Natural killer cell treated with Interleukin-12 subunit alpha and Interleukin-12 subunit beta and Interleukin-15 and Interleukin-18, amount 100 ng/mL, for 72 hours (primary cell): ENCODE measurements at regions not wholly inside any gene's neighbourhood (a gene's known extent, or its start where the extent isn't known, plus 50 kb on each side); places are given as distances from the start of the nearest gene placed in this dataset.

Source experiments
- ATAC-seq, 2 donors: fragments of 150-1000 bp; cut with Tn5 transposase in 1 of 2; sonication (Bioruptor Pico), chemical (Tn5 transposase) in 1 of 2; 2 replicates each; pipeline ENCODE4 v1.10.0; 2021
- DNase-seq: peaks from one replicate; pipeline ENCODE4 v3.0.0; 2022; ENCODE audit warnings: low spot score
- H3K27ac Mint-ChIP-seq, 2 donors: 1 replicate in 1 of 2; 2 replicates in 1 of 2; pipeline ENCODE4 v1.8.0; 2022; ENCODE audit warnings: mixed read lengths in 2 of 2, mild to moderate bottlenecking in 1 of 2, moderate library complexity in 1 of 2
- H3K27me3 Mint-ChIP-seq, 2 donors: 1 replicate in 1 of 2; 2 replicates in 1 of 2; pipeline ENCODE4 v1.8.0; 2022; ENCODE audit warnings: mixed read lengths in 2 of 2
- H3K36me3 Mint-ChIP-seq: one replicate; pipeline ENCODE4 v1.8.0; 2022; ENCODE audit warnings: mixed read lengths
- H3K4me1 Mint-ChIP-seq, 2 donors: 1 replicate in 1 of 2; 2 replicates in 1 of 2; pipeline ENCODE4 v1.8.0; 2022; ENCODE audit warnings: low read depth in 2 of 2, mixed read lengths in 2 of 2, mild to moderate bottlenecking in 1 of 2
- H3K4me3 Mint-ChIP-seq: one replicate; pipeline ENCODE4 v1.8.0; 2022; ENCODE audit warnings: mixed read lengths
- H3K9me3 Mint-ChIP-seq: 2 replicates; pipeline ENCODE4 v1.8.0; 2022; ENCODE audit warnings: mixed read lengths

DNA sequence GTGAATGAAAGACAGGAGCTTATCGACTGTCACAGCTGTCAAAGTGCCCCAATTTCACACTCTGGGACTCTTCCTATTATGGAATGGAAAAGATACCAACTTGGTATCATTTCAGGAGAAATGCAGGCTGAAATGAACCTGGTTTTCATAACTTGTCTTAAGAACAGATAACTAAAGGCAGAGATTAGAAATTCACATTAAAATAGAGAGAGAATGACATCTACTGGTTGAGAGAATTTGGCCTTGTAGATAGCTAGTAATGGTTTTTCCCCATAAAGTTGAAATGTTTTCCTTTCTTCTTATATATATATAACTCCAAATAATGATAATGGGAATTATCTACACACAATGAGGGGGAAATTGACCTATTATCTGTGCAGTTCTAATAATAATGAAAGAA is 600.2 kb upstream of the CCNG1 start:
- no peak overlapping the region for H3K4me3 Mint-ChIP-seq
- ATAC-seq, result no peak

DNA sequence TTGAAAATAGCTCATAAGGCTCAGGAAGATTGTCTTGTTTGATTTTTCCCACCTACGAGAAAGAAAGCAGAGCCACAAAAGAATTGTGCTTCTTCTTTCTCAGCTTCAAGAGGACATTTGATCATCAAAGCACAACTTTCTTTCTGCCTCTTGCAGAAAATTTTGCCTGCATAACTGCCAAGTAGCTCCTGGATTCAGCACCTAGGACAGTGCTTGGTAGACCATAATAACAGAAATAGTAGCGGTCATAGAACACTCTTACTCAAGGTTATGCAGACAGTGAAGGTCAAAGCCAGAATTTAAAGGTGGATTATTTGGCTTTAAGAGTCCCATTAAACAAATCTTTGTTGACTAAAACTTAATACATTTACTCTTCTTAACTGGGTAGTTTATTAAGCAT is 594.7 kb upstream of the CCNG1 start:
- Mint-ChIP-seq H3K4me3 (no peak overlapping the region), H3K4me1 (no peaks in the 10 kb centered on the region), H3K27ac (no peak overlapping the region), H3K9me3 (peaks cover 22% of the 10 kb centered on the region), H3K36me3 (peaks cover 11% of the 10 kb centered on the region), H3K27me3 (no peaks in the 10 kb centered on the region)
- DNase-seq, result no peak
- no peak for ATAC-seq

More for the DNA sequence above, 600.2 kb upstream of the CCNG1 start:
- DNase-seq, result no peak
- H3K36me3 Mint-ChIP-seq, result no peaks in the 10 kb centered on the region
- H3K27ac Mint-ChIP-seq, result no peak overlapping the region
- no peaks in the 10 kb centered on the region for H3K4me1 Mint-ChIP-seq
- H3K9me3 Mint-ChIP-seq, result peaks cover 25% of the 10 kb centered on the region
- H3K27me3 Mint-ChIP-seq, result no peaks in the 10 kb centered on the region

DNA sequence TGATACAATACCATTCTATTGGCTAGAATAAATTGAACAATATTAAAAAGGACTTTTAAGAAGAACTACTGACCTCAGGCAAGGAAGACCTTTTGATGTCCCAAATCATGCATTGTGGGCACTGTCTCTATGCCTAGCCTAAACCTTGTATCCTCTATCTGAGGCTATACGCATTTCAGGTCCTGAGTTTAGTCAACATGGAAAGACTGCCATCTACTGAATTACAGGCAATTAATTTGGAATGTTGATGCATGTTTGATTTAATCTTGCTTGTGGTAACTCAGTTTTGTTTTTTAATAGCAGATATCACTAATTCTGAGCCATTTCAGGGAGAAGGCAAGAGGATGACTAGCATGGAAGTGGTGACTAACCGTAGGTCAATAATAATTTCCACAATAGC is 585.3 kb upstream of the CCNG1 start:
- ATAC-seq, result no peak
- Mint-ChIP-seq H3K36me3 (peaks cover 11% of the 10 kb centered on the region), H3K27ac (no peak overlapping the region), H3K27me3 (no peaks in the 10 kb centered on the region), H3K4me3 (no peak overlapping the region), H3K4me1 (no peaks in the 10 kb centered on the region), H3K9me3 (peaks cover 26% of the 10 kb centered on the region)
- no peak for DNase-seq

DNA sequence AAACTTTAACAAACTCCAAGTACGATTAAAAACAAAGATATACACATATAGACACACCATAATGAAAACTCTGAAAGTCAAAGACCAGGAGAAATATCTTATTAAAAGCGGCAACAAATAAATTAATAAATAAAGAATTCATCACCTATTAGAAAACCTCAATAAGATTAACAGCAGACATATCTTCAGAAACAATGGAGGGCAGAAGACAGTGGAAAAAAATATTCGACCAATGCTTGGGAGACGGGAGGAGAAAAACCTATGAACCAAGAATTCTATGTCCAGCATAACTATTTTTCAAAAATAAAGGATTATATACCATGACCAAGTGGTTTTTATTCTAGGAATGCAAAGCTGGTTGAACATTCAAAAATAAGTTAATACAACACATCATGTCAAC is 578.6 kb upstream of the CCNG1 start:
- Mint-ChIP-seq H3K27me3 (no peaks in the 10 kb centered on the region), H3K9me3 (peaks cover 22% of the 10 kb centered on the region), H3K36me3 (peaks cover 9% of the 10 kb centered on the region), H3K4me1 (no peaks in the 10 kb centered on the region), H3K4me3 (no peak overlapping the region), H3K27ac (no peak overlapping the region)
- ATAC-seq (no peak), DNase-seq (no peak)

DNA sequence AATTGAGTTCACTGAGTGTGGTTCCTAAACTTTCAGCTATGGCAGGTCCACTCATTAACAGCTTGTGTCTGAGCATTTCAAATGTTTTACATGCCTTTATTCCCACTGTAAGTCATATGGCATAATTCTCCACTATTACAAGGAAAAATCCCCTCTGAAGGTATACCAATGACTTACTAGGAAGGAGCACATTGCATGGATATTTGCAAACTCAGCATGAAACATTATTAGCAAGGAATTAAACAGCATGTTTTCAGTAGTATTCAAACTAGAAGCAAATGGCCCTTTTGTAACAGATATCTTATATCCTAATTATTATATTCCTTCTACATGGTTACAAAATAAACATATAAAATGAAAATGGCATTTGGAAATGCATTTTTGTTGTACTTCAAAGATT is 566.4 kb upstream of the CCNG1 start:
- no peak overlapping the region for H3K27ac Mint-ChIP-seq
- no peaks in the 10 kb centered on the region for H3K36me3 Mint-ChIP-seq
- DNase-seq (no peak), ATAC-seq (no peak)
- H3K27me3 Mint-ChIP-seq, result no peaks in the 10 kb centered on the region
- H3K4me3 Mint-ChIP-seq, result no peak overlapping the region
- H3K9me3 Mint-ChIP-seq, result peaks cover 19% of the 10 kb centered on the region
- no peaks in the 10 kb centered on the region for H3K4me1 Mint-ChIP-seq

DNA sequence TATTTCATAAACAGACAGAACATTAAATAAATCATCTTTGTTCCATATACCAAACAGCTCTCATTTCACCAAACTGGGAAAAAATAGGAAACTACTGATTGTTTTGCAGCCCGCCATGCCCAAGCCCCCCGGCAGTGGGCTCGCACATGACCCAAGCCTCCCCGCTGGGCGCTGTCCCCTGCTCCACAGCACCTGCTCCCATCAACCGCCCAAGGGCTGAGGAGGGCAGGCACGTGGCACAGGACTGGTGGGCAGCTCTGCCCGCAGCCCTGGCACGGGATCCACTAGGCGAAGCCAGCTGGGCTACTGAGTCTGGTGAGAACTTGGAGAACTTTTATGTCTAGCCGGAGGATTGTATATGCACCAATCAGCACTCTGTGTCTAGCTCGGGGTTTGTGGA is 554.8 kb upstream of the CCNG1 start:
- ATAC-seq (no peak), DNase-seq (no peak)
- Mint-ChIP-seq H3K27ac (no peak overlapping the region), H3K36me3 (no peaks in the 10 kb centered on the region), H3K27me3 (no peaks in the 10 kb centered on the region), H3K9me3 (peaks cover 9% of the 10 kb centered on the region), H3K4me1 (no peaks in the 10 kb centered on the region), H3K4me3 (no peak overlapping the region)

DNA sequence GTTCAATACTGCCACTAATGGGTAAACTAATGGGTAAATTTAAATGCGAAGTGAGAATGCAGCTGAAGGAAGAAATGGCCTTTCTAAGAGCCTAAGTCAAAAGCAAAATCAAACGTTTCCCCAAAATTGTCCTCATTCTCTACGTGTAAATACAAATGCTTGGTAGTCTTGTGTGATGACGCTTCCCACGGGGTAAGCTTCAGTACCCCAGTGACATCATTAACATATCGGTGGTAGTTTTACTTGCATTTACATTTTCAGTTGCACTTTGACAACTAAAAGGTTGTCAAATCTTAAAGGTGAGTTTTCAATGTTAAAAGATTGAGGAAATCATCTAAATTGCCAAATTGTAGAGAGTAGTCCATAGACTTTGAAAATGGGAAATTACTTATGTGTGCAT is 550.7 kb upstream of the CCNG1 start:
- Mint-ChIP-seq H3K4me1 (no peaks in the 10 kb centered on the region), H3K9me3 (peaks cover 6% of the 10 kb centered on the region), H3K4me3 (no peak overlapping the region), H3K36me3 (no peaks in the 10 kb centered on the region), H3K27ac (no peak overlapping the region), H3K27me3 (no peaks in the 10 kb centered on the region)
- DNase-seq (no peak), ATAC-seq (no peak)

DNA sequence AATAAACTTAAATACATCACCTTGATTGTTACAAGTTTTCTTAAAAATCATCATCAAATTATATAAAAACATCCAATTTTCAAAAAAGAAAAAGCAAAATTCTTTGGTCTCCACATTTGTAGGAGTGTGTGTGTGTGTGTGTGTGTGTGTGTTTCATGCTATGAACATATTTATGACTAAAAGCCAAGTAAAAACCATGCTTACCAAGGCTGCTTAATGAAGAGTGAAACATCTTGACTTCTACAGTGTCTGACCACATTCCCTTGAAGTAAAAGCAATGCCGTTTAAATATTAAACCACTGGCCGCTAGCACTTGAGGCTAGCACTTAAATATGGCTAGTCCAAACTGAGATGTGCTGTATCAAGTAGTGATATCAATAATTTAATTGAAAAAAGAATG is 549.1 kb upstream of the CCNG1 start:
- DNase-seq (no peak), ATAC-seq (no peak)
- peaks cover 3% of the 10 kb centered on the region for H3K9me3 Mint-ChIP-seq
- no peaks in the 10 kb centered on the region for H3K4me1 Mint-ChIP-seq
- H3K27me3 Mint-ChIP-seq, result no peaks in the 10 kb centered on the region
- H3K4me3 Mint-ChIP-seq, result no peak overlapping the region
- no peaks in the 10 kb centered on the region for H3K36me3 Mint-ChIP-seq
- no peak overlapping the region for H3K27ac Mint-ChIP-seq

DNA sequence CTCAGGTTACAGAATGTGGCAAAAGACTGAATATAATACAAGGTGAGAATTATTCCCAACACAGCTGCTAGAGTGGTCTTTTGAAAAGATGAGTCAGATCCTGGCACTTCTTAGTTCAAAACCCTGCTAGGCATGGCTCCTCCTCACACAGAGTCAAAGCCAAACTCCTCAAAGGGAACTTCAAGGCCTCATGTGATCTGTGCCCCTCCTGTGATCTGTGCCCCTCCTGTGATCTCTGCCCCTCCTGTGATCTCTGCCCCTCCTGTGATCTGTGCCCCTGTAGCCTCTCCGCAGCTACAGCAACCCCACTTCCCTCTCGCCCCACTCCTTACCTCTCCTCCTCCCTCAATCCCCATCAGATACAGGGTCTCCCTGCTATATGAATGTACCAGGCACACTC is 525.5 kb upstream of the CCNG1 start:
- no peak overlapping the region for H3K27ac Mint-ChIP-seq
- H3K4me1 Mint-ChIP-seq, result no peaks in the 10 kb centered on the region
- no peak overlapping the region for H3K4me3 Mint-ChIP-seq
- no peaks in the 10 kb centered on the region for H3K36me3 Mint-ChIP-seq
- peaks cover 17% of the 10 kb centered on the region for H3K9me3 Mint-ChIP-seq
- DNase-seq (no peak), ATAC-seq (no peak)
- H3K27me3 Mint-ChIP-seq, result no peaks in the 10 kb centered on the region

DNA sequence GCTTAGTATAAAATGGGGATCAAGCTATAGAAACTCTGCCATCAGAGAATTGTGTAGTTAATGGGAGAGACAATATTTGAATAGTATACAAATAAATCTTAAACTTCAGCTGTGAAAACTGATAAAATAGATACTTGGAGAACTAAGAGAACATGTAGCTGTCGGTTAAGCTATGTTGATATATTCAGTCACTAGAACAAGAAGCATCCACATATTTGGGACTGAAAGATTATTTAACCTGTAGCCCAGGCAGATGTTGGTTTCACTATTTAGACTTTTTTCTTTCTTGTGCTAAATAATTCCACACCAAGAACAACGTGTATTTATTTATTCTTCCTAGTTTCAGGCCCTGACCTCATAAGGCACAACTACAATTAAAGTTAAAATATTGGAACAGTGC is 521.0 kb upstream of the CCNG1 start:
- no peaks in the 10 kb centered on the region for H3K27me3 Mint-ChIP-seq
- peaks cover 24% of the 10 kb centered on the region for H3K9me3 Mint-ChIP-seq
- ATAC-seq, result no peak
- no peak overlapping the region for H3K27ac Mint-ChIP-seq
- H3K36me3 Mint-ChIP-seq, result peaks cover 4% of the 10 kb centered on the region
- DNase-seq, result no peak
- H3K4me3 Mint-ChIP-seq, result no peak overlapping the region
- H3K4me1 Mint-ChIP-seq, result no peaks in the 10 kb centered on the region

DNA sequence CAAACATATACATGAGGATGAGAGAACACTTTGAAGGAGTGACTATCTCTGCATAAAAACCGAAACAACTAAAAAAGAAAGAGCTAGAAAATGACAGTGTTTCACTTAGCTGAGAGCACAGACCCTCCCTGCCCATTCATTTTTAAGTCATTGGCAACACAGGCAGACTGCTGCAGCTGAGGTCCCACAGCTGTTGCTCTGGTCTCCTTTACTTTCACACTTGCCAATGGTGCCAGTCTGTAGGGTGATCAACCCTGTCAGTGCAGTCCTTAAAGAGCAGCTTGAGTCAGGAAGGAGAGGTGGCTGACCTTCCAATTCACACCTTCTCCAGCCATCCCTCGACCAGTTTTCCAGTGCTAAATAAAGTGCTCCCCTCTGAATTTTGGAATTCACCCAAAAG is 508.3 kb upstream of the CCNG1 start:
- no peak overlapping the region for H3K27ac Mint-ChIP-seq
- no peaks in the 10 kb centered on the region for H3K4me1 Mint-ChIP-seq
- no peaks in the 10 kb centered on the region for H3K27me3 Mint-ChIP-seq
- ATAC-seq (no peak), DNase-seq (no peak)
- H3K9me3 Mint-ChIP-seq, result peaks cover 8% of the 10 kb centered on the region
- no peaks in the 10 kb centered on the region for H3K36me3 Mint-ChIP-seq
- no peak overlapping the region for H3K4me3 Mint-ChIP-seq

DNA sequence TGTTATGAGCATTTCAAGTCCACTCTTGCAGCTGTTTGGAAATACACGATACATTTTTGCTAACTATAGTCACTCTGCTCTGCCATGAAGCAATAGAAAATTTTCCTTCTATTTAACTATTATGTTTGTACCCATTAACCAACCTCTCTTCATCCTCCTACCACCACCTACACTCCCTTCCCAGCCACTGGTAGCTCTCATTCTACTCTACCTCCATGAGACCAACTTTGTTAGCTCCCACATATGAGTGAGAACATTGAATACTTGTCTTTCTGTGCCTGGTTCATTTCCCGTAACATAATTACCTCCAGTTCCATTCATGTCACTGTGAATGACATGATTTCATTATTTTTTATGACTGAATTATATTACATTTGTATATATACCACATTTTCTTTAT is 505.9 kb upstream of the CCNG1 start:
- H3K4me3 Mint-ChIP-seq, result no peak overlapping the region
- ATAC-seq (no peak), DNase-seq (no peak)
- H3K27me3 Mint-ChIP-seq, result no peaks in the 10 kb centered on the region
- H3K9me3 Mint-ChIP-seq, result peaks cover 21% of the 10 kb centered on the region
- peaks cover 5% of the 10 kb centered on the region for H3K36me3 Mint-ChIP-seq
- no peaks in the 10 kb centered on the region for H3K4me1 Mint-ChIP-seq
- H3K27ac Mint-ChIP-seq, result no peak overlapping the region

DNA sequence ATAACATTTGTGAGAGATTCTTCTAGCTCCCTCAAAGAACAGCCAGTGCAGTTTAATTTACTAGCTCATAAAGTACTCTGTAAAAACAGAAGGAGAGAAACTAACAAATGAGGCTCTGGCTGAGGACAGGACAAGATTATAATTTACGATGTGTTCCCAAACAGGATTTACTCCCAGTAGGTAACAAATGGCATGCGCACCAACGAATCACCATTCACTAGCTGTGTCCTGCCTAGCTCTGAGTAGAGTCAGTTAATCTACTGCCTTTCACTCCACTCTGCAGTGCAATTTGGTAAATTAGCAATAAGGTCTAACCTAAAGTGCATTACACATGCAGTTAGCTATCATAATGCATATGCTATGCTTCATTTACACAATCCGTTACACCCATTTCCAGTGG is 497.4 kb upstream of the CCNG1 start:
- DNase-seq (no peak), ATAC-seq (no peak)
- peaks cover 22% of the 10 kb centered on the region for H3K9me3 Mint-ChIP-seq
- peaks cover under 1% of the 10 kb centered on the region for H3K36me3 Mint-ChIP-seq
- H3K27ac Mint-ChIP-seq, result no peak overlapping the region
- no peak overlapping the region for H3K4me3 Mint-ChIP-seq
- H3K27me3 Mint-ChIP-seq, result no peaks in the 10 kb centered on the region
- H3K4me1 Mint-ChIP-seq, result no peaks in the 10 kb centered on the region

DNA sequence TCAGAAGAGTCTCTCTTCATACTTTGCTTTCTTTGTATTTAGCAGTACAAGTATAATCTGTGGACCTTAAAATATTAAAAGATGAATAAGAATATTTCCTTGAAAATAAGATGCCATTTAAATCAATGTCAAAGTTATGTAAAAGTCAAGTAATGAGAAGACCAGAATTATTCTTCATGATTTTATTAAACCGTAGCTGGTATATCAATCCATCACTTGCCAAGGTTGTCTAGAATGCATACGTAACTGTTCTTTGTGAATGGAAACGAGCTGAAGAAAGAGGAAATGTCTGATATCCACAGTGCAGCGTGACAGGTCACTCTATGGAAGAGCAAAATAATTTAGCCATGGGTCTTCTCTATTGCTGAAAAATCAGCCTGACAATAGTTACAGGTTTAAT is 488.7 kb upstream of the CCNG1 start:
- ATAC-seq (no peak), DNase-seq (no peak)
- no peaks in the 10 kb centered on the region for H3K4me1 Mint-ChIP-seq
- H3K4me3 Mint-ChIP-seq, result no peak overlapping the region
- H3K27ac Mint-ChIP-seq, result no peak overlapping the region
- H3K36me3 Mint-ChIP-seq, result no peaks in the 10 kb centered on the region
- H3K27me3 Mint-ChIP-seq, result no peaks in the 10 kb centered on the region
- peaks cover 9% of the 10 kb centered on the region for H3K9me3 Mint-ChIP-seq

DNA sequence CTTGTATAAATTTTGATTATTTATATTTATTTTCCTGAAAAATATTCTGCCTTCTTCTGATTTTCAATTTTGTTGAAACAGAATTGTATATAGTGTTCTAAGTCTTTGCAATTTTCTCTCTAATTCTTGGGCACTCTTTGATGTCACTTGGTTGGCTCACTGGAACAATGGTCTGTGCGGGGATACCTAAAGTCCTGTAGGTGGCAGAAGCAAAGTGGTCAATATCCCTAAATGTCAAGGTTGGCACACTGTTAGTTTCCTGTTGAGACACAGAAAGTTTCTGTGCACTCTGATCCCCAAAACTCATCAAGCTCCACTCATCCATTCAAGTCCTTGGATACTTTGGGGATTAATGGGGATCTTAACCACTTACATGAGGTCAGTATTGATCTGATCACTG is 480.8 kb upstream of the CCNG1 start:
- no peaks in the 10 kb centered on the region for H3K36me3 Mint-ChIP-seq
- no peak overlapping the region for H3K4me3 Mint-ChIP-seq
- H3K27me3 Mint-ChIP-seq, result no peaks in the 10 kb centered on the region
- ATAC-seq, result no peak
- H3K9me3 Mint-ChIP-seq, result peaks cover 7% of the 10 kb centered on the region
- DNase-seq, result no peak
- H3K27ac Mint-ChIP-seq, result no peak overlapping the region
- no peaks in the 10 kb centered on the region for H3K4me1 Mint-ChIP-seq
